Loucy (cell line): ENCODE measurements at regions not wholly inside any gene's neighbourhood (a gene's known extent, or its start where the extent isn't known, plus 50 kb on each side); places are given as distances from the start of the nearest gene placed in this dataset.

ENCODE experiments used
- EZH2phosphoT487 ChIP-seq: fragments of 200-600 bp; IDR thresholded peaks from 2 replicates; pipeline ENCODE4 v1.6.1; 2018; ENCODE audit warnings: antibody characterized with exemption, mild to moderate bottlenecking, moderate library complexity, borderline replicate concordance
- TF ChIP-seq, protein P1 (sequence below): fragments of 200-600 bp; sonication (generic); conservative IDR thresholded peaks from 2 replicates; pipeline ENCODE4 v1.5.1; 2014; ENCODE audit warnings: mild to moderate bottlenecking, antibody characterized with exemption, low read length

DNA sequence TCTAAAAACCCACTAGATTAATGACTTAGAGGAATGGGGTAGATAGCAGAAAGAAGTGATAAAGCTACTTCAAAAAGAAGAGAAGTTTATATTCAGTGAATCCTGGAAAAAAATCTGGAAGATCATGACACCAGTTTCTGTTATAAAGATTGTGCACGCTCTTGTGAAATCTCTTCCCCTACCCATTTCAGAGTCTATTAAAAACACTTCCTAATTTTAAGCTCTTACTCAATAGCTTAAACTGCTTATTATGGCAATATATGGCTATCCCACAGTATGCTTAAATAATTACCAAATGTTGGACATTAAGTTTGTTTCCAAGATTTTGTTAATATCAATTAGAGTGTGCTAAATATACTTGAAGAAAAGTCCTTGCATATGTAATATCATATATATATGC lies 585.3 kb upstream of the MAN1A1 start:
- TF ChIP-seq, protein P1, sequence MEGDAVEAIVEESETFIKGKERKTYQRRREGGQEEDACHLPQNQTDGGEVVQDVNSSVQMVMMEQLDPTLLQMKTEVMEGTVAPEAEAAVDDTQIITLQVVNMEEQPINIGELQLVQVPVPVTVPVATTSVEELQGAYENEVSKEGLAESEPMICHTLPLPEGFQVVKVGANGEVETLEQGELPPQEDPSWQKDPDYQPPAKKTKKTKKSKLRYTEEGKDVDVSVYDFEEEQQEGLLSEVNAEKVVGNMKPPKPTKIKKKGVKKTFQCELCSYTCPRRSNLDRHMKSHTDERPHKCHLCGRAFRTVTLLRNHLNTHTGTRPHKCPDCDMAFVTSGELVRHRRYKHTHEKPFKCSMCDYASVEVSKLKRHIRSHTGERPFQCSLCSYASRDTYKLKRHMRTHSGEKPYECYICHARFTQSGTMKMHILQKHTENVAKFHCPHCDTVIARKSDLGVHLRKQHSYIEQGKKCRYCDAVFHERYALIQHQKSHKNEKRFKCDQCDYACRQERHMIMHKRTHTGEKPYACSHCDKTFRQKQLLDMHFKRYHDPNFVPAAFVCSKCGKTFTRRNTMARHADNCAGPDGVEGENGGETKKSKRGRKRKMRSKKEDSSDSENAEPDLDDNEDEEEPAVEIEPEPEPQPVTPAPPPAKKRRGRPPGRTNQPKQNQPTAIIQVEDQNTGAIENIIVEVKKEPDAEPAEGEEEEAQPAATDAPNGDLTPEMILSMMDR, result no peak
- no peak for TF ChIP-seq EZH2phosphoT487
